GM19023 (cell line): ENCODE measurements at regions not wholly inside any gene's neighbourhood (a gene's known extent, or its start where the extent isn't known, plus 50 kb on each side); places are given as distances from the start of the nearest gene placed in this dataset.

Experiments
- ATAC-seq: cut with Tn5 transposase; IDR thresholded peaks from one replicate; pipeline ENCODE4 v1.9.1; 2021; ENCODE audit warnings: mild to moderate bottlenecking, moderate library complexity; ENCODE audit not compliant: unreplicated experiment

- ATAC-seq, result no peak
These were observed 400.3 kb downstream of the MTX2 start for GRCh38 chr2:176669398-176670174.

GRCh38 chr2:176675271-176675949, 406.2 kb downstream of the MTX2 start:
- ATAC-seq, result no peak

GRCh38 chr2:176677746-176678265, 408.6 kb downstream of the MTX2 start:
- no peak for ATAC-seq

GRCh38 chr2:176678571-176678970, 409.3 kb downstream of the MTX2 start:
- ATAC-seq, result no peak

GRCh38 chr2:176679061-176679669, 409.9 kb downstream of the MTX2 start:
- no peak for ATAC-seq

GRCh38 chr2:176680916-176681516, 411.8 kb downstream of the MTX2 start:
- no peak for ATAC-seq

- ATAC-seq, result no peak
These were observed 412.4 kb downstream of the MTX2 start for GRCh38 chr2:176681584-176682115.

GRCh38 chr2:176682278-176682677, 413.0 kb downstream of the MTX2 start:
- no peak for ATAC-seq

GRCh38 chr2:176683618-176684111, 414.4 kb downstream of the MTX2 start:
- ATAC-seq, result no peak

GRCh38 chr2:176685908-176686307, 416.7 kb downstream of the MTX2 start:
- ATAC-seq, result no peak

GRCh38 chr2:176686328-176686727, 417.1 kb downstream of the MTX2 start:
- ATAC-seq, result no peak

GRCh38 chr2:176687342-176687741, 418.1 kb downstream of the MTX2 start:
- ATAC-seq, result no peak

GRCh38 chr2:176687944-176688343, 418.7 kb downstream of the MTX2 start:
- no peak for ATAC-seq

GRCh38 chr2:176689711-176690110, 420.5 kb downstream of the MTX2 start:
- no peak for ATAC-seq

- ATAC-seq, result no peak
These were observed 422.2 kb downstream of the MTX2 start for GRCh38 chr2:176691471-176691870.

- ATAC-seq, result no peak
These were observed 423.3 kb downstream of the MTX2 start for GRCh38 chr2:176692533-176692932.

GRCh38 chr2:176699098-176699497, 429.9 kb downstream of the MTX2 start:
- ATAC-seq, result no peak

GRCh38 chr2:176699644-176700043, 430.4 kb downstream of the MTX2 start:
- ATAC-seq, result no peak

- ATAC-seq, result no peak
These were observed 432.9 kb downstream of the MTX2 start for GRCh38 chr2:176702131-176702530.

- no peak for ATAC-seq
These were observed 435.1 kb downstream of the MTX2 start for GRCh38 chr2:176704282-176704858.
